HG03045 (cell line): ENCODE measurements at regions not wholly inside any gene's neighbourhood (a gene's known extent, or its start where the extent isn't known, plus 50 kb on each side); places are given as distances from the start of the nearest gene placed in this dataset.

Experiments used
- ATAC-seq: cut with Tn5 transposase; IDR thresholded peaks from one replicate; pipeline ENCODE4 v1.9.1; 2021; ENCODE audit warnings: mild to moderate bottlenecking, moderate library complexity; ENCODE audit not compliant: unreplicated experiment

DNA sequence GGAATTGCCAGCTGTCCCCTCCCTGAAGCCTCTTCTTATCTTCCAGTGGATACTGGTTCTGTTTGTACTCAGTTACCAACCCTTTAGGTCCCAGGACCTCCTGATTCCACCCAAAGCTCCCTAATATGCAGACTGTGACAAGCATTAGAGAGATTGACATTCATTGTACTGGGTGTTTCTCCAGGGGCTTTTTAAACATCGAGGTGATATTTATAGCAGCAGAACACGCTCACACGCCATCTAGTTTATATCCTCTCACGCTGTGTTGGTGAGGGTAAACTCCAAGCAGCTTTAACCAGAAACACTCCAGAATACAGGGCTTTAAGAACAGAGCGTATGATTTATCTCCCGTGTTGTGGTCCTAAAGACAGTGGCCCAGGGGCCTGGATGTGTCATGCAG, 238.4 kb downstream of the IRF8 start:
- ATAC-seq = no peak

GRCh38 chr16:86138121-86139085, 239.4 kb downstream of the IRF8 start:
- ATAC-seq = no peak

- ATAC-seq = no peak
These were observed 243.9 kb downstream of the IRF8 start for GRCh38 chr16:86142801-86143236.

DNA sequence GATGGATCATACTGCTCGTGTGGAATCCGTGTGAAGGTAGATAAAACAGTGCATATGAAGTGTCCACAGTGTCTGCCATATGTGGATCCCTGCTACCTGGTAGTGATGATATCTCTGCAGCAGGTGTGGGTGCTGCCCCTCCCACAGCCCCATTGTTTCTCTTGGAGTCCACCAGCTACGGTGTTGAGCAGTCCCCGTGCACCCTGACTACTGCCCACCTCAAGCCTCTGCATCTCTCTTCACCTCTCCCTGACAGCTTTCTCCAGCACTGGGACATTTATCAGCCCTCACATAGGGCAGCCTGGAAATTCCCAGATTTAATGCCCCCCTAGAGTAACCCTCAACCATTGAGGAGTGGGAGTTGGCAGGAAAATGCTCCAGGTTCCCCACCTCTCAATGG, 244.7 kb downstream of the IRF8 start:
- no peak for ATAC-seq

DNA sequence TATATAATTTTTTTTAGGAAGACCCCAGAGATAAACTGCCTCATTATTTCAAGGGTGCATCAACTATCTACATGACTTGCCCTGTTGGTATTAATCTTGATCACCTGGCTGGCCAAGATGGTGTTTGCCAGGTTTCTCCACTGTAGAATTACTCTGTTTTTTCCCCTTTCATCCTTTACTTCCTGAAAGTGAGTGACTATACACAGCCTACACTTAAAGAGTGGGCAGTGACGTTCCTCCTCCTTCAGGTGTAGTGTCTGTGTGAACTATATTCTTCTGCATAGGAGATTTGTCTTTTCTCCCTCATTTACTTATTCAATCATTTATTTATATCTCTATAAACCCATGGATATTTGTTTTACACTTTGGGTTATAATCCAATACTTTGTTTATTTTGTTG, 246.7 kb downstream of the IRF8 start:
- no peak for ATAC-seq

- ATAC-seq = no peak
These were observed 251.8 kb downstream of the IRF8 start for GRCh38 chr16:86150641-86151238.

DNA sequence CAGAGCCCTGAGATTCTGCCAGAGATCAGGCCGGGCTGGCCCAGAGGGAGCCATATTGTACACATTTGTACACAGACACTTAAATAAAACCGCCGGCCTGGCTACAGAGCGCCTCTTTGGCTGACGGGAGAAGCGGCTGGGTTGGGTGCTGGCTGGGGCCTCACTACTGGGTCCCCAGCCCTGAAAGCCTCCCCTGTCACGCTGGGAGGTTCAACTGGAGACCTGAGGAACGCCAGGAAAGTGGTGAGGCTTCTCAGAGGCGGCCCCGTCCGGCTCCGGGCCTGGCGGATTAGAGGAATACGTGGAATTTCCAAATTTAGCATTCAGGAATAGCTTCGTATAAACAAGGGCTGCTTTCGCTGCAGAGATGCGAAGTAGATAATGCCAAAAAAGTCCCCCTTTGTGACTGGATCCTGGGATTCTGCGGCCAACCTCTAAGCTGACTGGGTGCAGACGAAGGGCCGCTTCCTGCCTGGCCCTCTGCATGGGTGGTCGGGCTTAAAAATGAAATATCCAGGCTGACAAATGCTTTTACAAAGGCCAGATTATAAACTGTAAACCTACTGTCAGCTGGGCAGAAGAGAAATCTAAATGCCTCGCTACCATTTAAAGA, 252.4 kb downstream of the IRF8 start:
- ATAC-seq = no peak

DNA sequence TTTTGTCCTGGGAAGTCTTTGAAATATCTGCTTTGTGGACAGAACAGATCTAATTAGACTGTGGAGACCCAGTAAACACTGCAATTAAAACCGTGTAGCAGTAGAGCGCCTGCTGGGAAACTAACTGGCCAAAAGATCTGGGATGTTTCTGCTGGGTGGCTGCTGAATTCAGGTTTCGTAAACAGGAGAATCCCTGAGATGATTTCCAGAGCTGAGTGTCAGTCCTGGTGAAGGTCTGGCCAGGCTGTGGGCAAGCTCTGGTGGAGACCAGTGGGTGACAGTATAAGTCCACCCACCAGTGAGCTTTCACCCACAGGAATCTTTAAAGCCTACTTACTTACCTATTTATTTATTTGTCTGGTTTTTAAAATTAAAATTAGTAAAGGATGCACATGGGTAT, 257.2 kb downstream of the IRF8 start:
- ATAC-seq = no peak

DNA sequence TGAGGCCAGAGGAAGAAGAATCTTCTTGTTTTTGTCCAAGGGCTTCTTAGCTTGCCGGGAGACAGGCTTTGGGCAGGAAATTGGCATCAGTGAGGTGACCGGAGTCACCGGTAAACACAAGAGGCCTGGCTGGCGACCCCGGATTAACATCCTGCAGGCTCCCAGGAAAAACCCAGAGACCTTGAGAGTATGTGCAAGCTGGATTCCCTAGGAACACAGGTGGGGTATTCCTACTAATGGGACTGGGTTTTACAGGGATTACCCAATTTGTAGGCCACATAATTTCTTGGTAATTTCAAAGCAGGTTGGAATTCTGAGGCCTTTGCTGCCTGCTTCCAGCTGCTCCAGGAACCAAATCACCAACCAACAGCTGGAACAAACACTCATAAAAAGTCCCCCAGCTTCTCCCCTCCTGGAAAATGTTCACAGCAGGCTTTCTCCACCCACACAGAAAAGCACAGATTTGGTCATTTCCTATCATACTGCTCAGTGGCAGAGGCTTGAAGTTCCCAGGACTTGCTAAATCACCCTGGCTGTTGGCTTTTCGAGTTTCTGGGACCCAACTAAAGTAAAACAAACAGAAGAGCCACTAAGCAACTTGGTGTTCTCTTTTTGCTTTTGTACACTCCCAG, 258.8 kb downstream of the IRF8 start:
- ATAC-seq = no peak

DNA sequence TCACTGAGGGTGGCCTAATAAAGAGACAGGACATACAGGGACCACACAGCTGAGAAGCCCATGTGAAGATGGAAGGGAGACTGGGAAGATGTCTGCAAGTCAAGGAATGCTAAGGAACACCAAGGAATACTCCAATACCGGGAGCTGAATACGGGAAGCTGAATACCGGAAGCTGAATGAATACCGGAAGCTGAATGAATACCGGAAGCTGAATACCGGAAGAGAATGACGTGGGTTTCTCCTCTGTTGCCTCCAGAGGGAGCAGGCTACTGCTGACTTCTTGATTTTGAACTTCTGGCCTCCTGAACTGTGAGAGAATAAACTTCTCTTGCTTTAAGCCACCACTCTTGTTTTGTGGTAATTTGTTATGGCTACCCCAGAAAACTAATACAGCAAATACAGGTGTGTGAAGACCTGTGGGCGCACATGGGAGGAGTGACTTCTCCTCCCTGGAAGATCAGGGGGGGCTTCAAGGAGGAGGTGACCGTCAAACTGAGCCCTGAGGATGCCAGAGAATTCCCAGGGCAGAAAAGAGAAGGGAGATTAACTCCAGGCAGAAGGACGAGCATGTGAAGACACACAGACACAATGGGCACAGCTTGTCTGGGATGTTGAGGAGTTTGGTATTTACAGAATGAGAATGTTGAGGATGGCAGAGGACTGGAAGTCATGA, 259.9 kb downstream of the IRF8 start:
- ATAC-seq = no peak

DNA sequence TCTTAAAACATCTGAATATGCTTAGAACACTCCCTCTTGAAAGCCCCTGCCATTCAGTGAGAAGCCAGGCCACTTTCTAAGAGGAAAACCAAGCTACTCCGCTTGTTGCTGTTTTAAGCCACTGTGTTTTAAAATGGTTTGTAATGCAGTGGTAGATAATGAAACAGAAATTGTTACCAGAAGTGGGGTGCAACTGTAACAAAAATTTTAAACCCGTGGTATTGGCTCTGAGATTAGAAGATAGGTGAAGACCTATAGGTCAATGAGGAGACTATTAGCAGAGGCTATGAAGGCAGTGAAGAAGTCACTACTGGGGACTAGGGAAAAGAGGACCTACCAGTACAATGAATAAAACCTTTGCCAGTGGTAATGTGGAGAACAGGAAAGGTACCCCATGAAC, 266.5 kb downstream of the IRF8 start:
- ATAC-seq = no peak

DNA sequence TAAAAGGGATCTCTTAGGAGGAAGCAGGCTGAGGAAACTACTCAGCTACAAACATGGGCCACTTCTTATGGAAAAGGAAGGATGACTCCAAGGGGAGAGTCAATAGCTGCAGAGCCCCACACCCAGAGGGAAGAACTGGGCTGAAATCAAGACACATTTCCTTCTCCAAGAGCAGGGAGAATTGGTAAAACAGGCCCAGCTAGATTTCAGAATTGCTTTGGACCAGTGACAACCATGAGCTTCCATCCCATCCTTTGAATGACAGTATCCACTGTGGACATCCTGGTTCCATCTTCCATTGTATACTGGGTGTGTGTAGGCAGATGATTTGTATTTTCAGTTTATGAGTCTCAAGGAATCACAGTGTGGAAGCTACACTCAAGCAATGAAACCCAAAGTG, 267.5 kb downstream of the IRF8 start:
- ATAC-seq = no peak

- no peak for ATAC-seq
These were observed 268.1 kb downstream of the IRF8 start for GRCh38 chr16:86167061-86167460.

- no peak for ATAC-seq
These were observed 271.8 kb downstream of the IRF8 start for GRCh38 chr16:86170720-86171119.

- no peak for ATAC-seq
These were observed 272.4 kb downstream of the IRF8 start for GRCh38 chr16:86171329-86171728.

- no peak for ATAC-seq
These were observed 276.9 kb downstream of the IRF8 start for GRCh38 chr16:86175816-86176215.

DNA sequence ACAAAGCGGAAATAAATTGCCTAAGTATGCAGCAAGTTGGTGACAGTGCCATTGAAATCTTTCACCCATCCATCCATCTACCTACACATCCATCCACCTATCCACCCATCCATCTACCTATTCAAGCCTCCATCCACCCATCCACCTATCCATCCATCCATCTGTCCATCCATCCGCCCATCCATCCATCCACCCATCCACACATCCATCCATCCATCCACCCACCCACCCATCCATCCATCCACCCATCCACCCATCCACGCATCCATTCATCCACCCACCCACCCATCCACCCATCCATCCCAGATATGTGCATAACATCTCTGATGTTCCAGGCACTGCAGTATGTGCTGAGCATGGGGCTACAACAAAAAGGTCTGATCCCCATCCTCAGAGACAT, 277.5 kb downstream of the IRF8 start:
- ATAC-seq = no peak

GRCh38 chr16:86180244-86180643, 281.3 kb downstream of the IRF8 start:
- ATAC-seq = no peak

DNA sequence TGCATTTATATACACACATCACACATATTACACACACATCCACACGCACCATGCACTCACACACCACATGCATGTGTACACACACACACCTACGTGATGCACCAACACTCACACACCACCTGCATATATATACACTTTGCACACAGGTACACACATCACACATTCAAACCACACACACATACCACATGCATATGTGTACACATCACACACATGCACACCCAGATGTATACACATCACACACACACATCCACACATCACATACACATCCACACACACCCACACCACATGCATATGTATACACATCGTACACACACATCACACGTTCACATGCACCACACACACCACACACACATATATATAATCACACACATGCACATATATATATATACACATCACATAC, 281.8 kb downstream of the IRF8 start:
- ATAC-seq = no peak

GRCh38 chr16:86181526-86181925, 282.6 kb downstream of the IRF8 start:
- no peak for ATAC-seq

- ATAC-seq = no peak
These were observed 285.2 kb downstream of the IRF8 start for GRCh38 chr16:86184185-86184584.
